NB4 (cell line): ENCODE measurements at regions not wholly inside any gene's neighbourhood (a gene's known extent, or its start where the extent isn't known, plus 50 kb on each side); places are given as distances from the start of the nearest gene placed in this dataset.
"Not testable (repeated sequence)": the region's sequence is repeated elsewhere in the genome, so short reads cannot be mapped to it uniquely, and the experiment has no call there.

Experiments
- DNase-seq: peaks from one replicate; pipeline ENCODE4 v3.0.0; 2010; ENCODE audit warnings: low read depth
- H3K4me3 ChIP-seq: one replicate; pipeline ENCODE4 v1.5.1; 2011; ENCODE audit warnings: mild to moderate bottlenecking, low read depth, low read length, moderate library complexity
- MYC ChIP-seq: IDR thresholded peaks from 2 replicates; pipeline ENCODE4 v1.6.1; 2011; ENCODE audit warnings: low read depth, low read length
- POLR2A ChIP-seq: IDR thresholded peaks from 2 replicates; pipeline ENCODE4 v1.6.1; 2011; ENCODE audit warnings: mild to moderate bottlenecking; ENCODE audit not compliant: insufficient read length; ENCODE audit errors: extremely low read depth
- TF ChIP-seq, protein P1 (sequence below): IDR thresholded peaks from 2 replicates; pipeline ENCODE4 v1.6.1; 2011; ENCODE audit warnings: low read depth, low read length
- TF ChIP-seq, protein P2 (sequence below): IDR thresholded peaks from one replicate; pipeline ENCODE4 v1.5.1; 2012; ENCODE audit warnings: low read depth, low read length

DNA sequence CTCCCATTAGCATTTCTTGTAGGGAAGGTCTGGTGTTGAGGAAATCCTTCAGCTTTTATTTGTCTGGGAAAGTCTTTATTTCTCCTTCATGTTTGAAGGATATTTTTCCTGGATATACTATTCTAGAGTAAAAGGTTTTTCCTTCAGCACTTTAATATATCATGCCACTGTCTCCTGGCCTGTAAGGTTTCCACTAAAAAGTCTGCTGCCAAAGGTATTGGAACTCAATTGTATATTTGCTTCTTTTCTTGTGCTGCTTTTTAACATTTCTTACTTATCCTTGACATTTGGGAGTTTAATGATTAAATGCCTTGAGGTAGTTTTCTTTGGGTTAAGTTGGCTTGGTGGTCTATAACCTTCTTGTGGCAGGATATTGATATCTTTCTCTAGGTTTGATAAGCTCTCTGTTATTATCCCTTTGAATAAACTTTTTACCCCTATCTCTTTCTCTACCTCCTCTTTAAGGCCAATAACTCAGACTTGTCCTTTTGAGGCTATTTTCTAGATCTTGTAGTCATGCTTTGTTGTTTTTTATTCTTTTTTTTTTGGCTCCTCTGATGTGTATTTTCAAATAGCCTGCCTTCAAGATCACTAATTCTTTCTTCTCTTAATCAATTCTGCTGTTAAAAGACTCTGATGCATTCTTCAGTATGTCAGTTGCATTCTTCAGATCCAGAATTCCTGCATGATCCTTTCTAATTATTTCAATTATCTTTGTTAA is 225.0 kb upstream of the ZNF217 start:
- H3K4me3 ChIP-seq, result no peak overlapping the region
- TF ChIP-seq MYC (no peak), POLR2A (no peak)
- TF ChIP-seq, protein P1, sequence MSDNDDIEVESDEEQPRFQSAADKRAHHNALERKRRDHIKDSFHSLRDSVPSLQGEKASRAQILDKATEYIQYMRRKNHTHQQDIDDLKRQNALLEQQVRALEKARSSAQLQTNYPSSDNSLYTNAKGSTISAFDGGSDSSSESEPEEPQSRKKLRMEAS, result no peak
- TF ChIP-seq, protein P2, sequence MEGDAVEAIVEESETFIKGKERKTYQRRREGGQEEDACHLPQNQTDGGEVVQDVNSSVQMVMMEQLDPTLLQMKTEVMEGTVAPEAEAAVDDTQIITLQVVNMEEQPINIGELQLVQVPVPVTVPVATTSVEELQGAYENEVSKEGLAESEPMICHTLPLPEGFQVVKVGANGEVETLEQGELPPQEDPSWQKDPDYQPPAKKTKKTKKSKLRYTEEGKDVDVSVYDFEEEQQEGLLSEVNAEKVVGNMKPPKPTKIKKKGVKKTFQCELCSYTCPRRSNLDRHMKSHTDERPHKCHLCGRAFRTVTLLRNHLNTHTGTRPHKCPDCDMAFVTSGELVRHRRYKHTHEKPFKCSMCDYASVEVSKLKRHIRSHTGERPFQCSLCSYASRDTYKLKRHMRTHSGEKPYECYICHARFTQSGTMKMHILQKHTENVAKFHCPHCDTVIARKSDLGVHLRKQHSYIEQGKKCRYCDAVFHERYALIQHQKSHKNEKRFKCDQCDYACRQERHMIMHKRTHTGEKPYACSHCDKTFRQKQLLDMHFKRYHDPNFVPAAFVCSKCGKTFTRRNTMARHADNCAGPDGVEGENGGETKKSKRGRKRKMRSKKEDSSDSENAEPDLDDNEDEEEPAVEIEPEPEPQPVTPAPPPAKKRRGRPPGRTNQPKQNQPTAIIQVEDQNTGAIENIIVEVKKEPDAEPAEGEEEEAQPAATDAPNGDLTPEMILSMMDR, result no peak

GRCh38 chr20:53817513-53817912 is 223.9 kb upstream of the ZNF217 start:
- not testable (repeated sequence) for H3K4me3 ChIP-seq, DNase-seq

More for the DNA sequence above, 225.0 kb upstream of the ZNF217 start:
- no peak for DNase-seq

GRCh38 chr20:53816872-53817398 is 223.3 kb upstream of the ZNF217 start:
- DNase-seq, result no peak
- H3K4me3 ChIP-seq, result no peak overlapping the region
- TF ChIP-seq POLR2A (no peak), MYC (no peak)
- TF ChIP-seq, protein P2, result no peak
- TF ChIP-seq, protein P1, result no peak

DNA sequence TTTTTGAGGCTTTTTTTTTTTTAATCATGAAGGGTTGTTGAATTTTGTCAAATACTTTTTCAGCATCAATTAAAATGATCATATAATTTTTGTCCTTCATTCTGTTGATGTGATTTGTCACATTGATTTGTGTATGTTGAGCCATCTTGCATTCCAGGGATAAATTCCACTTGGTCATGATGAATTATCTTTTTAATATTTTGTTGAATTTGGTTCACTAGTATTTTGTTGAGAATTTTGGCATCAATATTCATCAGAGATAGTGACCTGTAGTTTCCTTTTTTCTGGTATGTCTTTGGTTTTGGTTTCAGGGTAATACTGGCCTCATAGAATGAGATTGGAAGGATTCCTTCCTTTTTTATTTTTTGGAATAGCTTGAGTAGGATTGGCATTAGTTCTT is 221.9 kb upstream of the ZNF217 start:
- no peak overlapping the region for H3K4me3 ChIP-seq
- DNase-seq, result no peak
- TF ChIP-seq POLR2A (no peak), MYC (no peak)
- TF ChIP-seq, protein P2, result no peak
- TF ChIP-seq, protein P1, result no peak

- no peak overlapping the region for H3K4me3 ChIP-seq
- TF ChIP-seq POLR2A (no peak), MYC (no peak)
- TF ChIP-seq, protein P2, result no peak
- TF ChIP-seq, protein P1, result no peak
- no peak for DNase-seq
Observed at GRCh38 chr20:53814060-53814459, 220.4 kb upstream of the ZNF217 start.

DNA sequence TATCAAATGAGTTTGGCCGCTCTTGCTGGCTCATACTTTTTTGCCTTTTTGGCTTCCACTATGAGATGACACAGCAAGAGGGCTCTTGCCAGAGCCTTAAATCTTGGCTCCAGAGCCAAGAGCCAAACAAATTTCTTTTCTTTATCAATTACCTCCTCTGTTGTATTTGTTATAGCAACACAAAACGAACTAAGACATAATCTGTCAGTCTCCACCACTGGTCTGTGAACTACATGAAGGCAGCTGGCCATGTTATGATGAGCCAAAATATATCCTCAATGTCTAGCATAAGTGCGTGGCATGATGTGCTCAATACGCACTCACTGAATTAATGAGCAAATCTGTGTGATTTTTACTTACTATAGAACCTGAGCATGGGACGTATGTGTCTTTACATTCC is 220.0 kb upstream of the ZNF217 start:
- no peak for DNase-seq
- TF ChIP-seq, protein P1, result no peak
- TF ChIP-seq POLR2A, result no peak
- TF ChIP-seq, protein P2, result no peak
- no peak for TF ChIP-seq MYC
- H3K4me3 ChIP-seq, result no peak overlapping the region
